ENCODE measurements at regions not wholly inside any gene's neighbourhood (a gene's known extent, or its start where the extent isn't known, plus 50 kb on each side); places are given as distances from the start of the nearest gene placed in this dataset.

DNA sequence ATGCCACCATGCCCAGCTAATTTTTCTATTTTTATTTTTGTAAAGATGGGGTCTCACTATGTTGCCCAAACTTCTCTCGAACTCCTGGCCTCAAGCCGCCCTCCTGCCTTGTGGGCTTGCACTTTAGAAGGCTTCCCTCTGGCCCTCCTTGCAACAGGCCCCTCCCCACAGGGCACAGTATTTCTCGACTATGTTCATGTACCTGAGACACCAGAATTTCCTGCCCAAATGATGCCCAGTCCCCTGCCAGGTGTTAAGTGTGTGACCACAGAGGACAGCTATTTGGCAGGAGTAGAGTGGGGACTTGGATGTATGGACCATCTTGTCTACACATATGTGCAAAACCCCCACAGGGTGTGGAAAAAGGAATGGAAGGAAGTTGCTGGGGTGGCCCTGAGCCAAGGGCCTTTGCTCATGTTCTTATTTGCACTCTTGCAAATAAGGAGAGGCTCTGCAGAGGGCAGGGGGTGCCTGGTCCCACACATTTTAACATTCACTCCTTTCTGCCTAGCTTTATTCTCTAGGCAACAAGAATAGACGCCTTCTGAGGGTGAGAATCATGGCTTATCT is 168.4 kb upstream of the PODXL start:
- intact Hi-C loops (cut with DNase I): no loop called here
- 60% methylated on average over 4 of the region's 4 CpGs for WGBS (ENCODE audit: insufficient coverage, low coverage, low lambda C conversion rate, missing lambda C conversion rate)
- DNase-seq: no peak
- H3K27ac ChIP-seq: no peak overlapping the region
- no peaks in the 10 kb centered on the region for H3K27me3 ChIP-seq
- H3K4me3 ChIP-seq: no peak overlapping the region
- ATAC-seq: no peak
- no peaks in the 10 kb centered on the region for H3K36me3 ChIP-seq
- H3K9me3 ChIP-seq: no peaks in the 10 kb centered on the region
- TF ChIP-seq, protein P1, sequence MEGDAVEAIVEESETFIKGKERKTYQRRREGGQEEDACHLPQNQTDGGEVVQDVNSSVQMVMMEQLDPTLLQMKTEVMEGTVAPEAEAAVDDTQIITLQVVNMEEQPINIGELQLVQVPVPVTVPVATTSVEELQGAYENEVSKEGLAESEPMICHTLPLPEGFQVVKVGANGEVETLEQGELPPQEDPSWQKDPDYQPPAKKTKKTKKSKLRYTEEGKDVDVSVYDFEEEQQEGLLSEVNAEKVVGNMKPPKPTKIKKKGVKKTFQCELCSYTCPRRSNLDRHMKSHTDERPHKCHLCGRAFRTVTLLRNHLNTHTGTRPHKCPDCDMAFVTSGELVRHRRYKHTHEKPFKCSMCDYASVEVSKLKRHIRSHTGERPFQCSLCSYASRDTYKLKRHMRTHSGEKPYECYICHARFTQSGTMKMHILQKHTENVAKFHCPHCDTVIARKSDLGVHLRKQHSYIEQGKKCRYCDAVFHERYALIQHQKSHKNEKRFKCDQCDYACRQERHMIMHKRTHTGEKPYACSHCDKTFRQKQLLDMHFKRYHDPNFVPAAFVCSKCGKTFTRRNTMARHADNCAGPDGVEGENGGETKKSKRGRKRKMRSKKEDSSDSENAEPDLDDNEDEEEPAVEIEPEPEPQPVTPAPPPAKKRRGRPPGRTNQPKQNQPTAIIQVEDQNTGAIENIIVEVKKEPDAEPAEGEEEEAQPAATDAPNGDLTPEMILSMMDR (IDR thresholded peaks at IDR 0.05): no peak
- TF ChIP-seq POLR2A (IDR thresholded peaks at IDR 0.05): no peak
- H3K4me1 ChIP-seq: no peaks in the 10 kb centered on the region

DNA sequence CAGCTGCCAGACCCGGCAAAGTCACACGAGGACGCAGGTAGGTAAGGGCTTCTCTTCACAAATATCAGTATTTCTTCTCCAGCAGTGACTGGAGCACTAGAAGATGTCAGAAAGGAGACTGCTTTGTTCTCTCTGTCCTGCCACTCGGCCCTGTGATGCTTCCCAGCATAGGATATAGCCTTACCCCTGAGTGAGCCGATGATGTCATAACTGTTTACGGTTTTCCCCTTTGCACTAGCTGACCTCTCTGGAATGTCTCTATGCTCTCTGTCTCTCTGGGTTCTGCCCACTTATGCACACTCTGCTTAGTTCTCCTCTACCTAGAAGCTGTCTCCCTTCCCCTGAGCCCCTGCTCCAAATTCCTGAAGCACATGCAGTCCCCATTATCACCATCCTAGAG is 167.5 kb upstream of the PODXL start:
- Histone ChIP-seq H3K27me3 (no peaks in the 10 kb centered on the region), H3K9me3 (no peaks in the 10 kb centered on the region), H3K4me1 (no peaks in the 10 kb centered on the region), H3K4me3 (no peak overlapping the region), H3K27ac (no peak overlapping the region), H3K36me3 (no peaks in the 10 kb centered on the region)
- ATAC-seq: peak in 1 of 4 donors; percentile 52
- WGBS (ENCODE audit: insufficient coverage, low coverage, low lambda C conversion rate, missing lambda C conversion rate): 48% methylated on average over 6 of the region's 6 CpGs
- no peak for TF ChIP-seq POLR2A (IDR thresholded peaks at IDR 0.05)
- TF ChIP-seq, protein P1 (IDR thresholded peaks at IDR 0.05): no peak
- intact Hi-C loops (cut with DNase I): no loop called here
- no peak for DNase-seq

DNA sequence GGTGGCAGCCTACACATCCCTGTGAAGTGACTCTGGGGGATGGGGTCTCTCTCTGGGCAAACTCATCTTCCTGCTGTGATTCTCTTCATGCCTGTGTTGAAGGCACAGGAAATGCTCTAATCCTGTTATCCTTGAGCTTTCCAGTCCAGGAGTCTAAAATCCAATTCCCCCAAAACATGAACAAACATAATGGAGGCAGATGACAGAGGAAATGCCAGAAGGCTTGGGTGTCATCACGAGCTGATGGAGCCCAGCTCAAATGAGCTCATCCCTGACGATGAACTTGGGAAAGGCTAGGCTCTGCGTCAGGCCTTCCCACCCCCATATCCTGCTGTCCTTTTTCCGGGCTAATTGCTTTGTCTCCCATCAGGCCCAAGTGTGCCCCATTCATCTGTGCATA is 165.9 kb upstream of the PODXL start:
- TF ChIP-seq, protein P1 (IDR thresholded peaks at IDR 0.05): no peak
- TF ChIP-seq POLR2A (IDR thresholded peaks at IDR 0.05): no peak
- Histone ChIP-seq H3K9me3 (no peaks in the 10 kb centered on the region), H3K4me3 (no peak overlapping the region), H3K27ac (no peak overlapping the region), H3K4me1 (no peaks in the 10 kb centered on the region), H3K27me3 (no peaks in the 10 kb centered on the region), H3K36me3 (no peaks in the 10 kb centered on the region)
- DNase-seq (no peak), ATAC-seq (no peak)
- WGBS (ENCODE audit: insufficient coverage, low coverage, low lambda C conversion rate, missing lambda C conversion rate): 14% methylated on average over 1 of the region's 4 CpGs
- intact Hi-C loops (cut with DNase I): no loop called here

DNA sequence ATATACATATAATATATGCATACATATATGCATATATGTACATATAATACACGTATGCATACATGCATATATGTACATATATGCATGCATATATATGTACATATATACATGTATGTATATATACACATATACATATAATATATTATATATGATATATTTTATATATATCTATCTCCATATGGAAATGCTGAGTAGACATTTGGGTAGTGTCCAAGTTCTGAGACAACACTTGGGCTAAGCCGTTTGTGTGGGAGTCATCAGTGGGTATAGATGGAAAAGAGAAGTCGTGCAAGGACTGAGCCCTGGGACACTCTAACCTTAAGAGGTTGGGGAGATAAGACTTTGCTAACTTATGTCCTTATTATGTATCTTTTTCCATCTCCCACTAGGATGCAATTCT is 165.2 kb upstream of the PODXL start:
- H3K27me3 ChIP-seq: no peaks in the 10 kb centered on the region
- no peak overlapping the region for H3K4me3 ChIP-seq
- DNase-seq: no peak
- H3K9me3 ChIP-seq: no peaks in the 10 kb centered on the region
- TF ChIP-seq, protein P1 (IDR thresholded peaks at IDR 0.05): no peak
- no peak for TF ChIP-seq POLR2A (IDR thresholded peaks at IDR 0.05)
- no peak for ATAC-seq
- WGBS (ENCODE audit: insufficient coverage, low coverage, low lambda C conversion rate, missing lambda C conversion rate): 47% methylated on average over 3 of the region's 3 CpGs
- no peaks in the 10 kb centered on the region for H3K4me1 ChIP-seq
- H3K27ac ChIP-seq: no peak overlapping the region
- intact Hi-C loops (cut with DNase I): no loop called here
- H3K36me3 ChIP-seq: no peaks in the 10 kb centered on the region

DNA sequence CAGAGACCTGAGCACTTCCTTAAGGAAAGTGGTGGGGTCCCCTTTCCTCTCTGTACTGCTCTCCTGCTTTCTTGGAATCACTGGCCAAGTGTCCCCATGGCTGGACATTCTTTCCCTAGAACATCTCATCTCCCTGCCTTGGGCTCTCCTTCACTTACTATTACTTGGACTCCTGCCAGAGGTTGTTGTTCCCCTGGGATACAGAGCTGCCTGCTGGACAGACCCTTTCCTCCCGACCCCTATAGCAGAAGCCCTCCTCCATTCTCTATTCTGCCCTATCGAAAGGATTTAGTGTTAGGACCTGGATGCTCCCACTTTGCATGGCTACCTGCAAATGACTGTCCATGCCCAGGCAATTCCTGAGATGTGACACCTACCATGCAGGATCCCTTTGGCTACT is 164.3 kb upstream of the PODXL start:
- no peak for ATAC-seq
- Histone ChIP-seq H3K27ac (no peak overlapping the region), H3K27me3 (no peaks in the 10 kb centered on the region), H3K9me3 (no peaks in the 10 kb centered on the region), H3K36me3 (no peaks in the 10 kb centered on the region), H3K4me3 (no peak overlapping the region), H3K4me1 (no peaks in the 10 kb centered on the region)
- TF ChIP-seq, protein P1 (IDR thresholded peaks at IDR 0.05): no peak
- no peak for TF ChIP-seq POLR2A (IDR thresholded peaks at IDR 0.05)
- no peak for DNase-seq
- WGBS (ENCODE audit: insufficient coverage, low coverage, low lambda C conversion rate, missing lambda C conversion rate): 17% methylated on average over 2 of the region's 2 CpGs
- intact Hi-C loops (cut with DNase I): no loop called here

Measured in right lobe of liver (tissue), 6 donors.